LHCN-M2 (cell line): ENCODE measurements at regions not wholly inside any gene's neighbourhood (a gene's known extent, or its start where the extent isn't known, plus 50 kb on each side); places are given as distances from the start of the nearest gene placed in this dataset.
A peak's percentile ranks its signal among the peaks of the same experiment; 100 is the strongest.
"Not testable (repeated sequence)": the region's sequence is repeated elsewhere in the genome, so short reads cannot be mapped to it uniquely, and the experiment has no call there.

Source experiments
- DNase-seq: peaks from one replicate; pipeline ENCODE4 v3.0.0-alpha.2; 2012; ENCODE audit warnings: low read depth

GRCh38 chr2:226478109-226478809 is 321.4 kb downstream of the IRS1 start:
- DNase-seq, result peak; percentile 93

DNA sequence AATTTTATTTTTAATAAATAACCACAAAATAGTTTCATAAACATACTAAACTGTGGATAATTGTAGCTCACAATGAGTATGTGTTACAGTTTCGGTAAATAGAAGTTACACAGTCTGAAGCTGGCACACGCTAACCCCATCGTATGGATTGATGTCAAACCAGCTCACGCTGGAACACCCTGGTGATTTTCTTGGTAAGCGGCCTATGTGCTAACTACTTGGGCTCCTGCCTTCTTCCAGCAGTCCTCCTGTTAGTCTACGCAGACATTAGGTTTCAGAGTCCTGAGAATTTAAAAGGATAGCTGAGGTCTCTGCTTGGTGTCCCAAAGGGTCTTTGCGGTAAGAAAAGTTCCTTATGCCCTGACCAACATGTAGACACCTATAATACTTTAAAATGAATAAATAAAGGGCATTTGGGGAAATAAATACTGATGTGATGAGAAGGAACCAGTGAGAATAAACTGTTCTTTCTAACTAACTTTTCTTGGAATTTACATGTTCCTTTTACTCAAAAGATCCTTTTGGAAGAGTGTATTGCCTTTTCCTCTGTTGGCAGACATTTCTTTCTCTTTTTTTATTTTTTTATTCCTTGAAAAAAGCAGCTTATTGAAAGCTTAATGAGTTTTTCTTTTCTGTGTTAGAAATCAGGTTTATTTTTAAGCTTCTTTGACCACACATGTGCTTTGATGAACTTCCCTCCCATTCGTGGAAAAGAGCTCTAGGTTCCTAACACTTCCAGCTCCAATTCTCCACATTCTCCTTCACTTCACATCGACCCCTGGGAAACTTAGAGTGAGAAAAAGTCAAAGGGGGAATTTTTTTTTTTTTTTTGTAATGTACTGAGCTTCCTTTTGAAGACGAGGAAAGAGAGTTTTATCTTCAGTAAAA is 322.2 kb downstream of the IRS1 start:
- DNase-seq, result no peak

DNA sequence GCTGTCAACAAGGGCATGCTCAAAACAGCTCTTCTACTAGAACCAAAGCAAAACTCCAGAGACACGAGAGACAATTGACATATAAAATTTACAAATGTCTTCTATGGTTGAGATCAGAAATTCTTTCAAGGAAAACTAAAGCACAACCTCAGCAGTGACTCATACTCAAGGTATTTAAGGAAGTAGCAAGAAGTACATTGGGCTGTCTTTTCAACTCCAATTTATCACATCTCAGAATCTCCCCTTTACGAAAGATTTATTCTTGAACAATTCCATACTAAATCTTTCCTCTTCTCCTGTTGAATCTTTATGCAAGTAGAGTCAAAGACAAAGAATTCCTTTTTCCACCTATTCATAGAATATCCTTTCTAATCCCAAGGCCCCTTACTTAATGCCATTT is 324.0 kb downstream of the IRS1 start:
- peak; percentile 77 for DNase-seq

GRCh38 chr2:226474131-226474530 is 325.5 kb downstream of the IRS1 start:
- no peak for DNase-seq

DNA sequence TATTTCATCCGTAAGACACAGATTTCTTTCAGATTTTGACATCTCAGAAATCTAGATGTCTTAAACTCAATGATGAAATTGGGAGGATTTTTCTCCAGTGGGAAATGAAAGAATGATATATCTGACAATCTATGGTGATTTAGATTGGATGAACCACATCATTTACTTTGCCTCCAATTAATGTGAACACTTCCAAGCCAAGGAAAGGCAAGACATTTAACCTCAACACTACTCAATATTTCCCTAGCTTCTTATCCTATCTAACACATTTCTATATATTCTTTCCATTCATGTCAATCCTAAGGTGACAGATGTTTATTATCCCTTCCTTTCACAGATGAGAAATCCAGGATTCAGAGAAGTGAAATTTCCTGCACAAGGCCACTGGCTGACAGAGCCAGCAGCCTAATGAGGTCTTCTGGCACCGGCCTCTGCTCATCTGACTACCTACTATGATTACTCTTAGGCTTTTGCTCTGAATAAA is 327.6 kb downstream of the IRS1 start:
- no peak for DNase-seq

DNA sequence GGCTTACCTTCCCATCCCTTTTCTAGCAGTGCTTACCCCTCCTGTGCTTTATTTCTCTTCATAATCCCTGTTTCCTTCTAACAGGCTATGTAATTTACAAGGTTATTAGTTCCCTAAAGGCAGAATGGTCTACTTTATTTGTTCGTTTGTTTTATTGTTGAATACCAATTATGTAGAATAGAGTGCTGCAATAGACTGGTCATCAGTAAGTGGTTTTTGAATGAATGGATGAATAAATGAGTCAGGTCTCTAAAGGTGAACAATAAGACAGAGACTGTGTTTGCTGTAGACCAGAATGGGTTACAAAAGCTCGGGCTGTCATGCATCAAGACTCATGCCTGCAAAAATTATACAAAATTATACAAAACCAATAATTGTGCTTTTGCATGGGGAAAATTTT is 332.0 kb downstream of the IRS1 start:
- no peak for DNase-seq

- no peak for DNase-seq
Observed at GRCh38 chr2:226467221-226467620, 332.4 kb downstream of the IRS1 start.

GRCh38 chr2:226466589-226466988 is 333.0 kb downstream of the IRS1 start:
- no peak for DNase-seq

DNA sequence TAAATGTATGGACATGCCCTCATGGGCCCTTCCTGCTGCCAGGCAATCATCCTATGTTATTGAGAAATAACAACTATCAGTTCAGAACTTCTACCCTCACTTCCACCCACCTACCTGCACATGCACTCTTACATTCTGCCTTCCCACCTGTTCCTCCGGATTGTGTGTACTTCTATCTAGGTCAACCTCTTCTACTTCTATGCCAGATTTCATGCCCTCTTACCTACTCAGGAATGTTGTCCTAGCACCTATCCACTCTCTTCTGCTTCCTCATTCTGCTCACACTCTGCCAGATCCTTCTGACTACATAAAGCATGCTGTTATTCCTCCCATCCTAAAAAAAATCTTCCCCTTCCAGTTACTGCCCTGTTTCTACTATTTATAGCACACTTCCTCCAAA is 333.5 kb downstream of the IRS1 start:
- DNase-seq, result no peak

DNA sequence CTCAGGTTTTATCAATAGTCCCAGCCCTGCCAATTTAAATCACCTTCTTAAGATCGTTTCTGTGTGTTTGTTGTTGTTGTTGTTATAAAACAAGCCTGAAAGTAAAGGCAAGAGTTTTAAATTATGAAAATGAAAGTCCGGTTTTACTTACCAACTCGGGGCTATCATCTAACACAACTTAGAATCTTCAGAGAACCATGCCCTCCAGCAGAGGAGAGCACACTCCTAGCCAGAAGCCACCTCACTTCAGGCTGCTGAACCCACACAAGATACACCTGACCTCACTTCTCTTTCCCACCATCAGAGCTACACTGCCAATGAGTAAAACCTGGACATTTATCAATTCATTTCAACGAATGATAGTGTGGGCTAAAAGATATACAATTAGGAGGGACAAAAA is 335.2 kb downstream of the IRS1 start:
- DNase-seq, result no peak

DNA sequence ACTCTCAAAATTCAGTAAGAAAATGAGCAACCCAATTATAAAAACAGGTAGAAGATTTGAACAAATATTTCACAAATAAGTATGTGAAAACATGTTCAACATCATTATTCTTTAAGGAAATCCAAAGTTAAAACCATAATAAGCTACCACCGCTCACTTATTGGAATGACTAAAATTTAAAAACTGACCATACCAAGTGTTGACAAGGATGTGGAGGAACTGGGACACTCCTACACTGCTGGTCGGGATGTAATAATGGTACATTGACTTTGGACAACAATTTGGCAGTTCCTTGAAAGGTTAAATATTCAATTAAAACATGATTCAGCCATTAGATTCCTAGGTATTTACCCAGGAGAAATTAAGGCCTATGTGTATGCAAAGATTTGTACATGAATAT is 336.5 kb downstream of the IRS1 start:
- no peak for DNase-seq

GRCh38 chr2:226461981-226462380 is 337.6 kb downstream of the IRS1 start:
- DNase-seq, result no peak

GRCh38 chr2:226456144-226456543 is 343.5 kb downstream of the IRS1 start:
- DNase-seq, result not testable (repeated sequence)

GRCh38 chr2:226452768-226453167 is 346.9 kb downstream of the IRS1 start:
- peak; percentile 21 for DNase-seq

GRCh38 chr2:226451486-226451885 is 348.1 kb downstream of the IRS1 start:
- no peak for DNase-seq

- no peak for DNase-seq
Observed at GRCh38 chr2:226450141-226450540, 349.5 kb downstream of the IRS1 start.

DNA sequence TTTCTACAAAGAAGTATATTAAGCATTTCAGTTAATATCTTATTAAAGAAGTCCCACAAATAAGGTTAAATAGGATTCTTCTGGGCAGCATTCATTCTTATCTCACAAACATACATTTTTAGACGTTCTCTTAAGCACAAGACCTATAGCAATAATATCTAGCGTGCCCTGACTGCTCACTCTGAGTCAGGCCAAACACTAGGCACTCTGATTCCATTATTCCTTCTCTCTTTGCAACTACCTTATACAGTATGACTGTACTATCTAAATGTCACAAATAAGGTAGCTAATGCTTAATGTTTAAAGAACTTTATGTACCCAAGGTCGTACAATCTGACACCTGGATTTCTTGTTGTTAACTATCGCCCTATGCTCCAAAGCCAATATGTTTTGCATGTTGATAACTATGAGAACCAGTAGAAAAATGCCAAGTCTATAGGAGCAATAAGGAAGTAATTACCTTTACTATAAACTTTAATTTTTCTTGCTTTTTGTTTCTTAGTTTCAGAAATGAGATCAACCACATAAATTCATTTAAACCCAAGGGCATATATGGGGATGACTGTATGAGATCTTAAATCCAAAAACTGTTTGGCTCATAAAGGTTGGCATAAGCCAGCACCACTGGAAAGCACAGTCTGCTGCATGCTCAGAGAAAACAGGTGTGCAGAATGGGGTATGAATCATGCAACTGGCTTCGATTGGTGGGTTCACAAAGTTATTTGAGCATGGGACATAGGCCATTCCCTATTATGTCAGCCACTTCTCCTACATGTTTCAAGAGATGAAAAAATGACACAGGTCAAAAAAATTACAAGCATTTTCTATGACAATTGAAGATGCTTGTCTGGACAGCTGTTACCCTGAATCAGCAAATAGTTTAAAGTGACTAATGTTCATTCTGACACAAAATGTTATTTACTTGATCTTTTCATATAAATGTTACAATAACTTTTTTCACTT is 352.0 kb downstream of the IRS1 start:
- peak; percentile 97 for DNase-seq

DNA sequence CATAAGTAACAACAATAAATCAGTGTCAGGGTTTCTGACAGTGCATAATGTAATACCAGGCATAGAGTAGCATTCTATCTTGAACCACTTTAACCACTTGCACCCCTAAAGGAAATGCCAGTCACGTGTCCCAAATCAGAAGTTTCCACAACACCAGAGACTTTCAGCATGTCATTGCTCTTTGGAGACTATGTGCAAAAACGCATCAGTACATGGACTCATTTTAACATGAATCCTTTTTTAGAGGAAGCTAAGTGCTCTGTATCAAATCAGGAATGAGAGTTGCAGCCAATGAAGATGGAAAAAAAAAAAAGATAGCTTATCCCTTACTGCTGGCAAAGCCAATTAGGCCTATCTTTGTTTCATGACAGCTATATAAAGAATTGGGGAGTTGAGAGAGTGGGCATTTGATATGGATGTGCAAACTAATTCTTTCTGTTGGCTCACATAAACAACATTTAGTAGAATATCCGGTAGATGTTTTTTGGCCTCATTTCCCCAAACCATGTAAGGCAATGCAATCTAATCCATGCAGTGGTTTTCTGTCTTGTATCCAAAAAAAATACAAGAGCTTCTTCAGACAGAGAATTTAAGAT is 353.1 kb downstream of the IRS1 start:
- DNase-seq, result peak; percentile 91

GRCh38 chr2:226445216-226445861 is 354.3 kb downstream of the IRS1 start:
- no peak for DNase-seq

DNA sequence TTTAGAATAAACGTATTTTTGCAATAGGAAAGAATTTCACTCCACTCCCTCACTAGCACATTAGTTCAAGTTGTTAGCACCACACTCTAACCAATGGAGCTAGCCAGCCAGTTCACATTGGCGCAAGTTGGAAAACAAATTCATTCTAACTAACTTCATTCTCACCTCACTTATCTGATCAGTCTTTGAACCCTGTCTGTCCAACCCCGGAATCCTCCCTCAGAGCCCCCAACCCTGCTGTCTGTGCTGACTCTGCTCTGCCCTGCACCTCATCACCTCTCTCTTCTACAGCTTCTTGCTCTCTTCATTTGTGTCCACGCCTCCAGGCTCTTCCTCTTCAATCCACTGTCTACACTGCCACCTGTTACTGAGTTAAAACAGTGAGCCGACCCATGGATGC is 356.5 kb downstream of the IRS1 start:
- DNase-seq, result no peak
